ENCODE measurements at regions not wholly inside any gene's neighbourhood (a gene's known extent, or its start where the extent isn't known, plus 50 kb on each side); places are given as distances from the start of the nearest gene placed in this dataset.

DNA sequence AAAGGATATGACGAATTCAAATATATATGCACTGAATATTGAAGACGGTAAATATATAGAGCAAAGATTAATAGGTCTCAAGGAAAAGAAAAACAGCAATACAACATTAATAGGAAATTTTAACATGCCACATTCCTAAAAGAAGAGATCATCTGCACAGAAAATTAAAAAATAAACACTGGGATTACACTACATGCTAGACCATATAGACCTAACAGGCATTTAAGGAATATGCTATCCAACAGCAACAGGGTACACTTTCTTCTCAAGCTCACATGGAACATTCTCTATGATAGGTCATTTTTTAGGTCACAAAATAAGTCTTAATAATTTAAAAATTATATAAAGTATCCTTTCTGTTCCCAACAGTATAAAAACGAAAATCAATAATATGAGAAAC lies 1038.3 kb downstream of the KCNT2 start:
- intact Hi-C loops (cut with DNase I; ENCODE audit: low total_unique reads) = no loop called here
- DNase-seq (no peak), ATAC-seq (no peak)
- in situ Hi-C loops (cut with MboI; ENCODE audit: low sequenced_read_pairs in 4 of 4) = no loop called here
- H3K27me3 ChIP-seq = no peaks in the 10 kb centered on the region
- H3K27ac ChIP-seq = no peak overlapping the region
- H3K36me3 ChIP-seq = no peaks in the 10 kb centered on the region
- no peak for TF ChIP-seq POLR2A (IDR thresholded peaks at IDR 0.05)
- TF ChIP-seq, protein P1, sequence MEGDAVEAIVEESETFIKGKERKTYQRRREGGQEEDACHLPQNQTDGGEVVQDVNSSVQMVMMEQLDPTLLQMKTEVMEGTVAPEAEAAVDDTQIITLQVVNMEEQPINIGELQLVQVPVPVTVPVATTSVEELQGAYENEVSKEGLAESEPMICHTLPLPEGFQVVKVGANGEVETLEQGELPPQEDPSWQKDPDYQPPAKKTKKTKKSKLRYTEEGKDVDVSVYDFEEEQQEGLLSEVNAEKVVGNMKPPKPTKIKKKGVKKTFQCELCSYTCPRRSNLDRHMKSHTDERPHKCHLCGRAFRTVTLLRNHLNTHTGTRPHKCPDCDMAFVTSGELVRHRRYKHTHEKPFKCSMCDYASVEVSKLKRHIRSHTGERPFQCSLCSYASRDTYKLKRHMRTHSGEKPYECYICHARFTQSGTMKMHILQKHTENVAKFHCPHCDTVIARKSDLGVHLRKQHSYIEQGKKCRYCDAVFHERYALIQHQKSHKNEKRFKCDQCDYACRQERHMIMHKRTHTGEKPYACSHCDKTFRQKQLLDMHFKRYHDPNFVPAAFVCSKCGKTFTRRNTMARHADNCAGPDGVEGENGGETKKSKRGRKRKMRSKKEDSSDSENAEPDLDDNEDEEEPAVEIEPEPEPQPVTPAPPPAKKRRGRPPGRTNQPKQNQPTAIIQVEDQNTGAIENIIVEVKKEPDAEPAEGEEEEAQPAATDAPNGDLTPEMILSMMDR (IDR thresholded peaks at IDR 0.05 in 4 of 5, conservative IDR thresholded peaks at IDR 0.05 in 1 of 5) = no peak
- no peaks in the 10 kb centered on the region for H3K4me1 ChIP-seq
- H3K9me3 ChIP-seq = no peaks in the 10 kb centered on the region
- no peak overlapping the region for H3K4me3 ChIP-seq

DNA sequence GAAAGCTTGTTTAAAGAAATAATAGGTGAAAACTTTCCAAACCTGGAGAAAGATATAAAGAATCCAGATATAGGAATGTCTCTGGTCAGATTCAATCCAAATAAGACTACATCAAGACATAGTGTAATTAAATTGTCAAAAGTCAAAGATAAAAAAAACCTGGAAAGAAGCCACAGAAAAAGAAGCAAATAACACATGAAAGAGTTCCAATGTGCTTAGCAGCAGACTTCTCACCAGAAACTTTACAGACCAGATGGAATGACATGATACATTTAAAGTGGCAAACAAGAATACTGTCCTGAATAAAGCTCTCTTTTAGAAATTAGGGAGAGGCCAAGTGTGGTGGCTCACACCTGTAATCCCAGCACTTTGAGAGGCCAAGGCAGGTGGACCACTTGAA lies 1039.9 kb downstream of the KCNT2 start:
- Histone ChIP-seq H3K4me1 (no peaks in the 10 kb centered on the region), H3K27me3 (no peaks in the 10 kb centered on the region), H3K4me3 (no peak overlapping the region), H3K36me3 (no peaks in the 10 kb centered on the region), H3K27ac (no peak overlapping the region), H3K9me3 (no peaks in the 10 kb centered on the region)
- intact Hi-C loops (cut with DNase I; ENCODE audit: low total_unique reads) (no loop called here), in situ Hi-C loops (cut with MboI; ENCODE audit: low sequenced_read_pairs in 4 of 4) (no loop called here)
- DNase-seq (no peak), ATAC-seq (no peak)
- TF ChIP-seq, protein P1 (IDR thresholded peaks at IDR 0.05 in 4 of 5, conservative IDR thresholded peaks at IDR 0.05 in 1 of 5) = no peak
- TF ChIP-seq POLR2A (IDR thresholded peaks at IDR 0.05) = no peak

DNA sequence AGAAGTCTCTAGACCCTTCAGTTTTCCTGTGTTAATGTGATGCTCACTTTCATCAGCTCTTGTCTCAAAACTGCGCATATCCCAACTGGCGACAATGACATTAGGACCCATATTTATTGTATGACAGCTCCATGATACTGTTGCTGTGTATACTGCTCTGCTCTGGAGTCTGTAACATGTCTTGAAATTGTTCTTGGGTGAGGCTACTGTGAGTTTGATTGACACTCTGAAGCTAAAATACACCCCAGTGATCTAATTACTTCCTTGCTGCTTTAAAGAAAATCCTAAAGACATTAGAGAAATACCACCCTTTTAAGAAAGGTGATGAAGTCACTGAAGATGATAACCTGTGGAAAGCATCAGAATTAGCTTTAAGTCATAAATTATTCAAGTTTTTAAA lies 1046.2 kb downstream of the KCNT2 start:
- H3K4me3 ChIP-seq = no peak overlapping the region
- H3K27me3 ChIP-seq = no peaks in the 10 kb centered on the region
- intact Hi-C loops (cut with DNase I; ENCODE audit: low total_unique reads) = no loop called here
- no peak for TF ChIP-seq POLR2A (IDR thresholded peaks at IDR 0.05)
- TF ChIP-seq, protein P1 (IDR thresholded peaks at IDR 0.05 in 4 of 5, conservative IDR thresholded peaks at IDR 0.05 in 1 of 5) = no peak
- no peaks in the 10 kb centered on the region for H3K36me3 ChIP-seq
- H3K27ac ChIP-seq = no peak overlapping the region
- no peak for DNase-seq
- ATAC-seq = no peak
- no peaks in the 10 kb centered on the region for H3K9me3 ChIP-seq
- no peaks in the 10 kb centered on the region for H3K4me1 ChIP-seq
- in situ Hi-C loops (cut with MboI; ENCODE audit: low sequenced_read_pairs in 4 of 4) = no loop called here

DNA sequence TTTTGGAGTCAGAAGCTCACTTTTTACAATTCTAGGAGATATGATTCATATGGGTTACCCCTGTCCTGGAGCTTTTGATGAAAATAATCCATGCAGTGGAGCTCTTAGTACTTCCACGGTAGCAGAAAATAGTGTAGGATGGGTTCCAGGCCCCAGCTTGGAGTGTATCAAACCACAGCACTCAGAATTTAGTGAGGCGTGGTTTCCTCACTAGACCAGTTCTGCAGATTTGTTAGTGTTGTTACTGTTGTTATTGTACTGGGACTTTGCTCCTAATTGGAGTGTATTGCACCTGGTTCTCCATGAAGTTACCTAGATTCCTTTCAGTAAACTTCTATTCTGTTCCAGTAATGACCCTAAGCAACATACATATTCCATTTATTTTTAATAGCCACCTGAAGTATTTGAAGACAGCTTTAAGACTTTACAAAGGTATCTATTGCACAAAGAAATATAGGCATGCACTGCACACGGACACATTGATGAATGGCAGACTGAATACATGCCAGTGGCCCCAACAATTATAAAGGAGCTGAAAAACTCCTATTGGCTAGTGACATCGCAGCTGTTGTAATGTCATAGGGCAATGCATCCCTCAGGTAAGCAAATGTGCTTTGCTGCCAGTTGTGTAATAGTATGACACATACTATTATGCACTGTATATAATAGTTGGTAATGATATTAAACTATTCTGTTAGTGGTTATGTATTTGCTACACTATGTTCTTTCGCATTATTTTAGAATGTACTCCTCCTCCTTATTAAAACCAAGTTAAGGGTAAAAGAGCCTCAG lies 1058.0 kb downstream of the KCNT2 start:
- Histone ChIP-seq H3K27me3 (no peaks in the 10 kb centered on the region), H3K36me3 (no peaks in the 10 kb centered on the region), H3K27ac (no peak overlapping the region), H3K9me3 (no peaks in the 10 kb centered on the region), H3K4me1 (no peaks in the 10 kb centered on the region), H3K4me3 (no peak overlapping the region)
- DNase-seq (no peak), ATAC-seq (no peak)
- intact Hi-C loops (cut with DNase I; ENCODE audit: low total_unique reads) = no loop called here
- TF ChIP-seq, protein P1 (IDR thresholded peaks at IDR 0.05 in 4 of 5, conservative IDR thresholded peaks at IDR 0.05 in 1 of 5) = no peak
- no peak for TF ChIP-seq POLR2A (IDR thresholded peaks at IDR 0.05)
- in situ Hi-C loops (cut with MboI; ENCODE audit: low sequenced_read_pairs in 4 of 4) = no loop called here

DNA sequence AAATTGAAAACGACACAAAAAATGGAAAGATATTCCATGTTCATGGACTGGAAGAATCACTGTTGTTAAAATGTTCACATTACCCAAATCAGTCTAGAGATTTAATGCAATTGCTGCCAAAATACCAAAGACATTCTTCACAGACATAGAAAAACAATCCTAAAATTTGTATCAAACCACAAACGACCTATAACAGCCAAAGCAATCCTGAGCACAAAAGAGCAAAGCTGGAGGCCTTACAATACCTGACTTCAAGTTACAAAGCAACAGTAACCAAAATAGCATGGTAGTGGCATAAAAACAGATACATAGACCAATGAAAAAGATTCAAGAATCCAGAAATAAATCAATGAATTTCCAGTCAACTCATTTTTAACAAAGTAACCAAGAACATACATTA lies 1077.3 kb downstream of the KCNT2 start:
- no peaks in the 10 kb centered on the region for H3K36me3 ChIP-seq
- H3K4me1 ChIP-seq = no peaks in the 10 kb centered on the region
- H3K27ac ChIP-seq = no peak overlapping the region
- H3K4me3 ChIP-seq = no peak overlapping the region
- no peaks in the 10 kb centered on the region for H3K9me3 ChIP-seq
- ATAC-seq = no peak
- in situ Hi-C loops (cut with MboI; ENCODE audit: low sequenced_read_pairs in 4 of 4) = no loop called here
- no peak for DNase-seq
- TF ChIP-seq, protein P1 (IDR thresholded peaks at IDR 0.05 in 4 of 5, conservative IDR thresholded peaks at IDR 0.05 in 1 of 5) = no peak
- TF ChIP-seq POLR2A (IDR thresholded peaks at IDR 0.05) = no peak
- H3K27me3 ChIP-seq = no peaks in the 10 kb centered on the region
- intact Hi-C loops (cut with DNase I; ENCODE audit: low total_unique reads) = no loop called here
